AG10803 (cell line): ENCODE measurements at regions not wholly inside any gene's neighbourhood (a gene's known extent, or its start where the extent isn't known, plus 50 kb on each side); places are given as distances from the start of the nearest gene placed in this dataset.

Experiments used
- DNase-seq: peaks from one replicate; pipeline ENCODE4 v3.0.0; 2010; ENCODE audit warnings: low read depth
- H3K4me3 ChIP-seq: 2 replicates; pipeline ENCODE4 v1.5.1; 2011; ENCODE audit warnings: mild to moderate bottlenecking, low read length, control low read depth
- TF ChIP-seq, protein P1 (sequence below): conservative IDR thresholded peaks from 2 replicates; pipeline ENCODE4 v1.5.1; 2011; ENCODE audit warnings: mild to moderate bottlenecking, low read length, control low read depth, inconsistent platforms

DNA sequence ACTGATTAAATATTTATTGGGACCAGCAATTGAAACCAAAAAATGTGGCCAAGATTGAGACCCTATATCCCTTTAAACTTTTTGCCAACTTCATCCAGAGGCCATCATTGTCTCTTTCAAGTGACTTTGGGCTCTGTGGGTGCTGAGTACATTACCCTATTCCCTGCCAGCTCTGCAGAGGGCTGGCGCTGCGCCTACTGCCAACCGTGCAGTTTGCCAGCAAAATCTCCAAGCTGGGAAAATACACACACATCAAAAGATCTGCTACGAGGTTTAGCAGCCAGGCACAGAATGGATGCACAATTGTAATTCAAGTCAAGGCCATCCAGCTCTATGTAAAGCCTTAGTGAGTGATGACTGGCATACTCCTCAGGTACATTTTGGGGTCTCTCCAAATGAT is 125.0 kb downstream of the CBLN4 start:
- TF ChIP-seq, protein P1, sequence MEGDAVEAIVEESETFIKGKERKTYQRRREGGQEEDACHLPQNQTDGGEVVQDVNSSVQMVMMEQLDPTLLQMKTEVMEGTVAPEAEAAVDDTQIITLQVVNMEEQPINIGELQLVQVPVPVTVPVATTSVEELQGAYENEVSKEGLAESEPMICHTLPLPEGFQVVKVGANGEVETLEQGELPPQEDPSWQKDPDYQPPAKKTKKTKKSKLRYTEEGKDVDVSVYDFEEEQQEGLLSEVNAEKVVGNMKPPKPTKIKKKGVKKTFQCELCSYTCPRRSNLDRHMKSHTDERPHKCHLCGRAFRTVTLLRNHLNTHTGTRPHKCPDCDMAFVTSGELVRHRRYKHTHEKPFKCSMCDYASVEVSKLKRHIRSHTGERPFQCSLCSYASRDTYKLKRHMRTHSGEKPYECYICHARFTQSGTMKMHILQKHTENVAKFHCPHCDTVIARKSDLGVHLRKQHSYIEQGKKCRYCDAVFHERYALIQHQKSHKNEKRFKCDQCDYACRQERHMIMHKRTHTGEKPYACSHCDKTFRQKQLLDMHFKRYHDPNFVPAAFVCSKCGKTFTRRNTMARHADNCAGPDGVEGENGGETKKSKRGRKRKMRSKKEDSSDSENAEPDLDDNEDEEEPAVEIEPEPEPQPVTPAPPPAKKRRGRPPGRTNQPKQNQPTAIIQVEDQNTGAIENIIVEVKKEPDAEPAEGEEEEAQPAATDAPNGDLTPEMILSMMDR = no peak
- no peak for DNase-seq
- H3K4me3 ChIP-seq = no peak overlapping the region

DNA sequence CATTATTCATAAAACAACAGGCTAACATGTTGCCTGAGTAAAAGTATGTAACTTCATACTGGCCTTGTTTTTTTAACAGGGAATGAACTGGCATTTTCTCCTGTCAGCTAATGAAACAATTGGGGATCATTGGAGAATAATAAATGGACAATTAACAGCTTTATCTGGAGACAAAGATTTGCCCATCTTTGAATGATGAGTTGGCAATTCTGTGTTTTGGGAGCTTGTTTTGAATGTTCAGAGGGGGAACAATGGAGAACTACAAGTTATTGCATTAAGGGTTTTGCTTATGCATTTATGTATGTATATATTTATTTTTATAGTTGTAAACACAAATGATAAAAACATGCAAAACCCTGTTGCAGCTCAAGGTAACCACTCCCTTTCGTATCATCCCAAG is 150.3 kb downstream of the CBLN4 start:
- TF ChIP-seq, protein P1 = no peak
- no peak for DNase-seq
- H3K4me3 ChIP-seq = no peak overlapping the region

DNA sequence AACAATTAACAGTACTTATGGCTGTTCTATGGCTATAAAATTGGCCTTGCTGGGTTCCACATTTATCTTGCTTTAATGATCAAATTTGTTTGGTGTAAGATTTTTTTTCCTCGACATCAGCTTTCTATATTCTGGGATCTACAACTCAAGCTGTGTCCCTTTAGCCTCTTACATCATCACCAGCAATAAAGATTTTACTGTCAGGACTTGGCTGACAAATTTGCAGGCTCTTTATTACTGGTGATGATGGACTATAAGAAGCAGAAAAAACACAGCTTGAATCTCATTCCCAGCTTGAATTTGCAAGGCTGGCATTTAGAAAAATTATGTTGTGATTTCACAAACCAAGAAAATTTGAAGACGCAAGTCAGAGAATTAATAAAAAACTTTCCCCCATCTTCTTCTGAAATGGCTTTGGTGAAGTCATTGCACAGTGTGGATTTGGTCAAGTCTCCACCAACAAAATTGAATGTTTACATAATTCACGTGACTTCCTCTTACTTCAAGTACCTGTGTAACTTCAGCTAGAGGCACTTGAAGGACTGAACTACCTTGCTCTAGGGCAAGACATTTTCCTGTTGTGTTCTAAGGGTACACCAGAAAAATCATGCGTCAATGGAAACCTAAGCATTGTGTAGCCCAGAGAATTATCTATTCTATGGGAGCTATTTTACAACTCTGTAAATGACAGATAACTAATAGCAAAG is 175.0 kb downstream of the CBLN4 start:
- TF ChIP-seq, protein P1 = no peak
- no peak for DNase-seq

DNA sequence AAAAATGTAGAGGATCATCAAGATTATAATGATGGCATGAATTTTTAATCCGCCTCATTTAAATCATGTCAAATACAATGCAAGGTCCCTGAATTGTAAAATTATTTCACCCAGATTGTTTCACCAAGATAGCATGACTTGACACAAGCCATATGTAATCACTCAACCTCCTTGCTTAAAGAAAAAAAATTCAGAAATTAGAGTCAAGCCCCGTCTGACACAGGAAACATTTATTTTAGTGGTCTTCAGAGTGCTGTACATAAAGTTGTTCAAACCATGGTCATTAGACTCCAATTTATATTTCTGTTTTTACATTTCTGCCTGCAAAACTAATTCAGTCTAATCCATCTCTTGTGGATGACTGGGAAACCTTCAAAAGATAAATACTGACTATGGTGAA is 200.2 kb downstream of the CBLN4 start:
- no peak overlapping the region for H3K4me3 ChIP-seq
- no peak for DNase-seq
- TF ChIP-seq, protein P1 = no peak

More for the DNA sequence above, 175.0 kb downstream of the CBLN4 start:
- no peak overlapping the region for H3K4me3 ChIP-seq

DNA sequence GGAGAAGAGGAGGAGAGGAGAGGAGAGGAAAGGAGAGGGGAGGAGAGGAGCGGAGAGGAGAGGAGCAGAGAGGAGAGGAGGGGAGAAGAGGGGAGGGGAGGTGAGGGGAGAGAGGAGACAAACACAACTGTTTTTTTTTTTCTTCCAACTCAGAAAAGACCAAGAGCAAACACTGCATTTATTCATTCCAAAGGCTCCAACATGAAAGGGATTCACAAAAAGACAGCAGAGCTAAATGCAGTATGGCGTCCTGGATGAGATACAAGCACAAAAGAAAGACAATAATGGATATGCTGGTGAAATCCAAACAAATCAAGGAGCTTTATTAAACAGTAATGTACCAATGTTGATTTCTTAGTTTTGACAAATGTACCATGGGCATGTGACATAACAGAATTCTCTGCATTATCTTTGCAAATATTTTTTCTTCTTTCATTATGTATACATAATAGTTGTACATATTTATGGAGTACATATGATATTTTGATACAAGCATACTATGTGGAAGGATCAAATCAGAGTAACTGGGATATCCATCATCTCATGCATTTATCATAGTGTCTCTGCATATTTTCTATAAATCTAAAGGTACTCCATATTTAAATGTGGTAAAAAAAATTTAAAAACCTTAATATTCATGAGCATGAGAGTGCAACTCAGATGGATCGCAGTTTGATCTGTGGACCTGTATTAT is 204.6 kb downstream of the CBLN4 start:
- no peak for DNase-seq
- no peak overlapping the region for H3K4me3 ChIP-seq
- TF ChIP-seq, protein P1 = no peak

DNA sequence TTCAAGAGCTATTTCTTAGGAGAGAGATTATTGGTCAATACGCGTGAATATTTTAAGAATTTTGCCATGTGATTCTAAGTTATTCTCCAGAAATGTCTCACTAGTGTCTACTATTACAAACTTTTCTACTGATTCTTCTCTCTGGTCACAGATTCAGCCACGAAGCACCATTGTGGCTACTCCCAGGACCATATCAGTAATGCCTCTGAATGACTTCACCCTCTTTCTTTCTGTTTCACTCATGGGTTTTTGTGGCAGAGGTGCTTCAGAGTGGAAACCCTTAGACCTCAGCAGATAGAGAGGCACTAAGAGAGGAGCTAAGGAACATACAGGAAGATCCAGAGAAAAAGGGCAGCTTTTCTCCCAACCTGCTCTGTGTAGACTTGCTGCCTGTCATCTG is 211.3 kb downstream of the CBLN4 start:
- no peak for DNase-seq
- no peak overlapping the region for H3K4me3 ChIP-seq
- TF ChIP-seq, protein P1 = no peak

DNA sequence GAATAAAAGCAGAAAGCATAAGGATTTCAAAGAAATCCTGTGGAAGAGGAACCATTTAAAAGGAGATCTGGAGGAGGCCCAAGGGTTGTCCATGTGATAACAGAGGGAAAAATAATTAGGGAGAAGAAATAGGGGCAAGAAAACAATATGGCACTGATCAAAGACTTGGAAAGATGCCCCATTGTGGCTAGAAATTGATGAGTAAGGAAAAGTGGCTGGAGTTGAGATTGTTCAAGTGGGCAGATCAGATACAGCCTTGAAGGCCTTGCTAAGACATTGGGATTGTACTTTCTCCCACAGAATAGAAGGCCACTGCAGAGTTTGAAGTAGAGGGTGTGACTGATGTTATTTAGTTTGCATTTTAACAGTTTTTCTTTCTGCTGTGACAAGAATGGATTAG is 213.3 kb downstream of the CBLN4 start:
- no peak for DNase-seq
- H3K4me3 ChIP-seq = no peak overlapping the region
- TF ChIP-seq, protein P1 = no peak
